GM12892 (cell line): ENCODE measurements at regions not wholly inside any gene's neighbourhood (a gene's known extent, or its start where the extent isn't known, plus 50 kb on each side); places are given as distances from the start of the nearest gene placed in this dataset.
"Not testable (repeated sequence)": the region's sequence is repeated elsewhere in the genome, so short reads cannot be mapped to it uniquely, and the experiment has no call there.

ENCODE experiments used
- DNase-seq: peaks from one replicate; pipeline ENCODE4 v3.0.0; 2011; ENCODE audit not compliant: insufficient read length
- FAIRE-seq: peaks from 2 replicates; lab custom pipeline; 2011; peaks lifted over from hg19 to GRCh38; lab: Jason Lieb, UNC
- POLR2A ChIP-seq: IDR thresholded peaks from 2 replicates; pipeline ENCODE4 v1.6.1; 2011; ENCODE audit warnings: low read depth, low read length, control low read depth
- POLR2AphosphoS5 ChIP-seq: IDR thresholded peaks from 2 replicates; pipeline ENCODE4 v1.6.1; 2011; ENCODE audit warnings: low read depth, low read length, control low read depth
- TAF1 ChIP-seq: IDR thresholded peaks from 2 replicates; pipeline ENCODE4 v1.6.1; 2011; ENCODE audit warnings: low read depth, mild to moderate bottlenecking, control low read depth, low read length, borderline replicate concordance

DNA sequence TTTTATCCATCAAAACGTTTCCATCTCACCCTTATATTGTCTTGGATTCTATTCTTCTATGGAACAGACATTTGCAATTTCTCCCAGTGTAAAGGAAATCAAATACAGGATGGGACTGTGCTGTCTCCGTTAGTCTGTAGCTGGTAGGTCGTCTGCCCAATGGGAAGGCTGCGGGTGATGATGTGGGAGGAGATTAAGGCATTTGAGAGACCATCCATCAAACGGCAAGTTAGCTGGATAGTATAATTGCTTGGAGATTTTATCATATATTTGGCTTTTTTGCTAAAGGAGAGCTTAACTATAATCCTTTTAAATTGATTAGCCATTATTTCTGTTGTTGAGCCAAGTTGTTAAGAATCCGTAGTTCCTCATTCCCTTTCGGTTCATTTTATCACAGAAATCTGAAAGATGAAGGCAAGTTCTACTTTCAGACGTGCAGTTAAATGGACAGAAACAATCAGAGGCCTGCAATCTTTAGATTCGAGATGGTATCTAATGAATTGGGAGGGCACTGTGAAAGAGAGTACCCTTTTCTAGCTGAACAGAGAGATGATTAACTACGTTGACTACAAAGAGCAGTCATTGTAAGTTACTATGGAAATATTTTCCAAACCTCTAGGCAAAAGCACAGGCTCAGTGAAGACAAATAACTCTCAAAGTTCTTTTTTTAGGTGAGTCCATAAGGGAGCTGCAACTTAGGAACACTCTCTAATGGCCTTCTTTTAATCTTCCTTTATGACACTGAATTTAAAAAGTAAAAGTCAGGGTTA, 253.3 kb upstream of the KIAA1217 start:
- TF ChIP-seq POLR2AphosphoS5 (no peak), POLR2A (no peak), TAF1 (no peak)
- FAIRE-seq (no peak), DNase-seq (no peak)

DNA sequence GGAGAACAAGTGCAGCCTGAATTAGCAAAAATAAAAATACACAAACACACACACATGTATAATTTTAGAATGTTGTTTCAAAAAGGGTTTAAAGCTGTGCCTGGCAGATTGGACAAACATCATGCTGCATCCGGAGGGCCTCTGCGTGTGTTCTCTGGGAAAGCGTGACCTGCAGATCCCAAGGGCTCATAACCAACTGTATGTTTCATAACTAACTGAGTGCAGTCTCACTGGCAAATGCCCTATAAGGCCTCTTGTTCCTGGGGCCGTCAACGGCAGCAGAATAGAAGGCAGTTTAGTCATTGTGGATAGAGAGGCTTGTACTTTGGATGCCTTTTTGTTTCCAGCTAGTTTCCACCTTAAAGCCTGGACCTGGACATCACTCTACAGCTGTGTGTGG, 243.8 kb upstream of the KIAA1217 start:
- DNase-seq = no peak
- FAIRE-seq = no peak
- TF ChIP-seq POLR2A = no peak
- no peak for TF ChIP-seq TAF1
- TF ChIP-seq POLR2AphosphoS5 = no peak

DNA sequence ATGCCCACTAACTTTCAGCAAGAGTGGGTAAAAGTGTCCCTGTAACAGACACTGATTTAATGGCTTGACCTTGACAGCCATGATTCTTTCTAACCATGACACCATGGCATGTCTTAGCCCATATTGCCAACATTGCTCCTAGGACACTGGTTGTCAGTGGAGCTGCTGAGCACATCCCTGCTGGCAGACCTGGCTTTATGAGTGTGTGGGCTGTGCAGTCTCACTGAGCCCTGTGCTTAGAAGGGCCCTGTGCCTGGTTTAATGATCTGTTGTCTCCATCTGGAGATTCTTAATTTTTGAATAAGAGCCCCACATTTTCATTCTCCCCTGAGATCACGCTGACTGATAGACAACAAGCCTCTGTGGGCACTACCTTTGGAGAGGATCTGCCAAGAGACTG, 243.1 kb upstream of the KIAA1217 start:
- FAIRE-seq = no peak
- no peak for DNase-seq
- TF ChIP-seq TAF1 = no peak
- TF ChIP-seq POLR2A = no peak
- no peak for TF ChIP-seq POLR2AphosphoS5

DNA sequence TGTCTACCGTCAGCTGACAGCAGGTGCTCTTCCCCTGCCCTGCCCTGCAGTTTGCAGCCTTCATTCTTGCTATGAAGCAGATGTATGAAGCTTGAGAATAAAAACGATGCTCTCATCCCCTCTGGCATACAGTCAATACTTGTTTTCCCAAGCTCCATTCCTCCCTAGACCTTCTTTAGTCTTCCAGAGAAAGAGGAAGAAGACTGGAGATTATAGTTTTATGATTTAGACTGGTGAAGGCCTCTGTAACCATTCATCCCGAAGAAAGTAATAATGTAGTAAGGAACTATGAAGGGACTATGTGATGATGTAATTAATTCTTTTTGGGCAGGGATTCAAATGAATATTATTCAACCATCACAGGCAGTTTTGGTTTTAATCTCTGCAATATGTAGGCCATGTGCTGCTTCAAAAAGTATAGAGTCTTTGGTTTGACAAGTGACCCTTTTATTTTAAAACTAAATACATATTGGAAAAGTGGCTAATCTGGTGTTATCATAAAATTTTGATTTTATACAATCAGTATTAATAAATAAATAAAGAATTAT, 242.4 kb upstream of the KIAA1217 start:
- no peak for FAIRE-seq
- TF ChIP-seq TAF1 (no peak), POLR2AphosphoS5 (no peak), POLR2A (no peak)

DNA sequence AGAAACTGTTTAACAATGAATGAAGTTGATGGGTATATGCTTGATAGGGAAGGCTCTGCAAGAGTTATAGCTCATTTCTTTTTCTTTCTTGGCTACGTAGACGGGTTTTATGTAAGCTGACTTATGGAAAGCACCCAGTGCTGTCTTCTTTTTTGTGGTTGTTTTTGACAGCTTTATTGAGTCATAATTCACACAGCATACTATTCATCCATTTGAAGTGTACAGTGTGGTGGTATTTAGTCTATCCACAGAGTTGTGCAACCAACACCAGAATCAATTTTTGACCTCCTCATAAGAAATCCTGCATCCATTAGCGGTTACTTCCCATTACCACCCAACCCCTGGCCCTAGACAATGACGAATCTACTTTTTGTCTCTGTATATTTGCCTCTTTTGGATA, 240.6 kb upstream of the KIAA1217 start:
- DNase-seq (no peak), FAIRE-seq (no peak)
- no peak for TF ChIP-seq POLR2AphosphoS5
- no peak for TF ChIP-seq TAF1
- TF ChIP-seq POLR2A = no peak

More for the DNA sequence above, 242.4 kb upstream of the KIAA1217 start:
- DNase-seq = no peak

DNA sequence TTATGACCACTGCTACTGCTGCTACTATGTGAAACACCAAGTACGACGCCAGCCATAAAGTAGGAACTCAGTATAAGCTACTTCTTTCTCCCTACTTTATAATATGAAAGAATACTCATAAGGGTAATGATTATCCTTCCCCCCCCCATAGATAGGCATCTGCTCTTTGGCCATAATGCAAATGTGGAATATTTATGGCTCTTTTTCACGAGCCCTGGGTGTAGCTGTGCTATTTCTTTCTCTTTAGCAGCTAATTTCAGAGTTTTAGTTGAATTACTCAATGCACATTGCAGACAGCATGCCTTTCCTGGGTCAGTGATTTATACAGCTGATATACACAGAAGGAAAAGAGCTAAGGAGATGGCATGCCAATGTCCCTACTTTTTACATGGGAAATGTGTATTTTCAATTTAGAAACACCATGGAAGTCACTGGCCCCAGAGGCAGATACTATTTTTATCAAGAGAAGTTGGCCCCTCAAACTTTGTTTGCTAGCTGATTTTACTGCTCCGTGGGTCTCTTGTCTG, 234.1 kb upstream of the KIAA1217 start:
- TF ChIP-seq POLR2A (no peak), TAF1 (no peak), POLR2AphosphoS5 (no peak)
- DNase-seq = no peak
- FAIRE-seq = no peak

DNA sequence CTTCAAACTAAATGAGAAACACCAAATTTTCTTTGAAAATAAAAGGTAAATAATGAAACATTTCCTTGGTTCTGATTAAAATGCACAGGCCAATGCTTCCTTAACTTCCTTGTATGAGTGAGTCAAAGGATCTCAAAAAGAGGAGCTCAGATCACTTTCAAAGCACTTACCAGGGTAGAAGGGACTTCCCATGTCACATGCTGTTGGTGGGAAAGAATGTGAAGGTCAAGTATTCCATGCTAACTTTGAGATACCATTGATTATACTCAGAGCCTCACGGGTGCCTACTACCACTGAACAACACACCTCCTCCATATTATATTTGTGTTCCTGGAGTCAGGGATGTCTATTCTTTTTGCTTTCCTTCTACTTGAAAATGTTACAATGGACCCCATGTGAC, 233.5 kb upstream of the KIAA1217 start:
- TF ChIP-seq POLR2A = no peak
- TF ChIP-seq POLR2AphosphoS5 = no peak
- TF ChIP-seq TAF1 = no peak
- DNase-seq (no peak), FAIRE-seq (no peak)

DNA sequence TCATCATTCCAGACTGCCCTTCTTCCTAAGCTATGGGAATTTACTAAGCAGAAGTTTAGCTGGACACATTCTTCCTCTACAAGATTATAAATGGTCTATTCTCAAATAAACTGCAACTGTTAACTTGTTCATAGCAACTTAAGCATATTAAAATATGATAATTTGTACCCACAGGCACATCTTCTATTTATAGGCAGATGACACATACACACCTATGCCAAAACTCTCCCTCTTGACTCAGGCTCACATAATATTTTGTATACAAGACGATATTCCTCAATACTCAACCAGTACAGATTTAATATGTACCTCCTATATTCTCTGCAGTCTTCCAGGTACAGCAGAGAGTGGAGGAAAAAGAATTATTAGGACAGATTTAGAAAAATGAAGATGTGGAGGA, 232.7 kb upstream of the KIAA1217 start:
- TF ChIP-seq POLR2A = no peak
- TF ChIP-seq TAF1 = no peak
- TF ChIP-seq POLR2AphosphoS5 = no peak

DNA sequence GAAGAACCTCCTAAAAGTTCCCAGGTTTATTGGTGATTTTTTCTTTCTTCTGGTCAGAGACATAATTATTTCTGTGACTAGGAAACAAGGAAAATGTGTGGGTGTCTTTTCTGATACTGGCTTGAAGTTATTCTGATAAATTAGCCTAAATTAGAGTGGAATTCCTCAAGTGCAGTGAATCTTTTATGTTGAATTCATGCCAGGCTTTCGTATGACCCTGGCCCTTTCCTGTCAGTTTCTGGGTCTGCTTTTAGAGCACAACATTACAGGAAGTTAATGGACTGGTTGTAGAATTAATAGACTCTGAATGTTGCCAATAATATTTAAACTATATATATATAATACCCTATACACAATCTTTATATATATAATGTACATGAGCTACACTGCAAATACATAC, 230.6 kb upstream of the KIAA1217 start:
- FAIRE-seq = no peak
- TF ChIP-seq TAF1 = no peak
- TF ChIP-seq POLR2AphosphoS5 = no peak
- TF ChIP-seq POLR2A = no peak

More for the DNA sequence above, 232.7 kb upstream of the KIAA1217 start:
- no peak for DNase-seq
- no peak for FAIRE-seq

DNA sequence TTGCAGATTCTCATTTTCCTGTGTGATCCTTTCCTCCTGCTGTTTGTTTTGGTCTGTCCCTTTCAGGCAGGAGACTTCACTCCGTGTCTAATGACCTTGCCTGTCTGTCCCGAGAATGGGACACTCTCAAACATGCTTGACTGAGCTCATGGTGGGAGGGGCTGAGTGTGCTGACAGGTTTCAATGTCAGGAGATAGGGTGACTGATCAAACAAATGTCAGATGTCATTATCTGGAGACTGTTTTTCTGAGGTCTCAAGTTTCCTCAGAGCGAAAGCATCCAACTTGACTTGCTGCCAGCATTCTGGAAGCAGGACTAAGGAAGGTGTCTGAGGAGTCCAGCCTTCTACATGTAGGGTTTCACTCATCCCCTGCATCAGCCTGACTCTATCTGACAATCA, 228.8 kb upstream of the KIAA1217 start:
- TF ChIP-seq POLR2AphosphoS5 (no peak), TAF1 (no peak), POLR2A (no peak)
- FAIRE-seq (no peak), DNase-seq (no peak)

More for the DNA sequence above, 230.6 kb upstream of the KIAA1217 start:
- DNase-seq = no peak

DNA sequence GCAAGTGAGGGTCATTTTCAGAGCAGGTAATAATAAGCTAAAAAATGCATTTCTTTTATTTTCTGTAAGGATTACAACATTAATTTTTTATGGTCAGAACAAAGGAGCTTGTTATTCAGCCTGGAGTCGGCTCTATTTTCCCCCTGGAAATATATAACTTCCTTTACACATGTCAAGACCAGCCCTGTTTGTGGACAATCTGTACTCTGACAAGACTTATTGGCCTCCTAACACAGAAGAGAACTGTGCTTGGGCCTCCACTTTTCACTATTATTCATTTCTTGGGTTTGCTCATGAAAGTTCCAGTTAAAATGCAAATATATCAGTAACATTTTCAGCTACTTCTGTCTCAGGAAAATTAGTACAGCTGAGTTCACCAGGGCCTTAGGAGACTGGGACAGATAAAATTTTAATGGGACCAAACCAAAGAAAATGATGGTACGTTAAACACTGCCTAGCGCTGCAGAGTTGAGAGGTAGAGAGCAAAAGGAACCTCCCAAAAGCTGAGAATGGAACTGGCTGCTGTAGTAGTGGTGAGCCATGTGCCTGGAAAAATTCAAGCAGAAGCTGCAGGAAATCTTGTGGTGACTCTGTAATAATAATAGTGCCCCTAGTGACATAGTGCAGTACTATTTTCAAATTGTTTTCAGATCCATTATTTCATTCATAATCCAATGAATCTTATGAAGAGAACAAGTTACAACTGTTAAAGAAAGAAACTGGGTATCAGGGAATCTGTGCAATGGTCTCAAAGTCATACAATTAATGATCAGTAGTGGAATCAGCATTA, 227.2 kb upstream of the KIAA1217 start:
- TF ChIP-seq POLR2AphosphoS5 = no peak
- no peak for TF ChIP-seq POLR2A
- TF ChIP-seq TAF1 = no peak
- no peak for FAIRE-seq
- no peak for DNase-seq

DNA sequence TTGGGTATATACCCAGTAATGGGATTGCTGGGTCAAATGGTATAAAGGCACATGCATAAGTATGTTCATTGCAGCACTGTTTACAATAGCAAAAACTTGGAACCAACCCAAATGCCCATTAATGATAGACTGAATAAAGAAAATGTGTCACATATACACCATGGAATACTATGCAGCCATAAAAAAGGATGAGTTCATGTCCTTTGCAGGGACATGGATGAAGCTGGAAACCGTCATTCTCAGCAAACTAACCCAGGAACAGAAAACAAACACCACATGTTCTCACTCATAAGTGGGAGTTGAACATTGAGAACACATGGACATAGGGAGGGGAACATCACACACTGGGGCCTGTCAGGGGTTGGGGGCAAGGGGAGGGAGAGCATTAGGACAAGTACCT, 224.5 kb upstream of the KIAA1217 start:
- not testable (repeated sequence) for DNase-seq, FAIRE-seq
